ENCODE measurements at regions not wholly inside any gene's neighbourhood (a gene's known extent, or its start where the extent isn't known, plus 50 kb on each side); places are given as distances from the start of the nearest gene placed in this dataset.

GRCh38 chr2:12070153-12070552 lies 323.7 kb downstream of the LPIN1 start:
- TF ChIP-seq EZH2 (IDR thresholded peaks at IDR 0.05; ENCODE audit: low read depth): no peak
- no peak for TF ChIP-seq CTCF (conservative IDR thresholded peaks at IDR 0.05)
